ENCODE measurements at regions not wholly inside any gene's neighbourhood (a gene's known extent, or its start where the extent isn't known, plus 50 kb on each side); places are given as distances from the start of the nearest gene placed in this dataset.

- TF ChIP-seq CTCF (IDR thresholded peaks at IDR 0.05; ENCODE audit: poor library complexity) (no peak), EZH2 (IDR thresholded peaks at IDR 0.05; ENCODE audit: borderline replicate concordance) (no peak), EZH2phosphoT487 (IDR thresholded peaks at IDR 0.05; ENCODE audit: low read depth, severe bottlenecking, unreplicated experiment) (no peak)
These were observed 50.7 kb upstream of the LIN7C start for GRCh38 chr11:27557226-27557625.
